ENCODE measurements at regions not wholly inside any gene's neighbourhood (a gene's known extent, or its start where the extent isn't known, plus 50 kb on each side); places are given as distances from the start of the nearest gene placed in this dataset.

DNA sequence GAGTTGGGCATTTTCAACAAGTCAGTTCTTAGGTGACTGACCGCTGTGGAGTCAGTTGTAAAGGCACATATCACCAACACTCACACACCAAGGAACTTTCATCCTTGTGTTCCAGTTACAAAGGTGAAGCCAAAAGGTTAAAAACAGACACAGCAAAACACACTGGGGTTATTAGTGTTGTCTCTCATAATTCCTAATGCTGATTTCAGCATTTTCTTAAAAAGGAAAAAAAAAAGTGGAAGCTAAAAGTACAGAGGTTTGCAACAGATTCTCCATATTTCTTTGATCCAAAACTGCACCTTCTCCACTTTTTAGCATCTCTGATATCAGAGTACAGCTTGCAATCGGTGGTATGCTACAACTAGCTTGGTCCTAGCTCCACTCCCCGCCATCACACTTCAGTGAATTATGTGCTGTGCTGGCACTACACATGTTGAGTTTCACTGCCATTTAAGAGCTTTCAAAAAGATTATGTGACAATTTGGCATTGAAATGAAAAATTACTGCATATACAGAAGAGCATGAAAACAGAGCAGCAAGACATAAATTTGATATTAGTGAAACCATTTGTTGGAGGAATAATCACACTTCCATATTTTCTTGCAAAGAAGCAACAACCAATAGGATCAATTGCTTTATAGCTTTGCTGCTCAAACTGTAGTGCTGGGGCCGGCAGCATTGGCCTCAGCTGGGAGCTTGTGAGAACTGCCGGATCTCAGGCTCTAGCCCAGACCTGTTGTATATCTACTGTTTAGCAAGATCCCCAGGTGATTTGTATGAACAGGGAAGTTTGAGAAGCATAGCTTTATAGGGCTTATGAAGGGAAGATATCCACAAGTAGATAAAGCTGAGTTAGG, 62.3 kb upstream of the DAPL1 start:
- no peak for DNase-seq

DNA sequence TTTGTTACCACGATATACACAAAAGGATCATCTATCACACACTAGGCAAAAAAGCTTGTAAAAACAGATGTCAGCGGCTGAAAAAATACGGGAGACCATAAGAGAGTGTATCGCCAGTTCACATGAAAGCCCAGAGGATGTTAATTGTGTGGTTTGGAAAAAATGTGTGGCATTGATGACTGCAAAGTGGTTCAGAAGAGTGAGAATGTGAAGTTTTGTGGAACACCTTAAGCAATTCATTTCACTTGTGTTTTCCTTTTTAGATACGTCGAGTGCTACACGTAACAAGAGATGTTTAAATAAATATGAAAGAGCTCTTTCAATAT, 61.7 kb upstream of the DAPL1 start:
- DNase-seq = no peak

DNA sequence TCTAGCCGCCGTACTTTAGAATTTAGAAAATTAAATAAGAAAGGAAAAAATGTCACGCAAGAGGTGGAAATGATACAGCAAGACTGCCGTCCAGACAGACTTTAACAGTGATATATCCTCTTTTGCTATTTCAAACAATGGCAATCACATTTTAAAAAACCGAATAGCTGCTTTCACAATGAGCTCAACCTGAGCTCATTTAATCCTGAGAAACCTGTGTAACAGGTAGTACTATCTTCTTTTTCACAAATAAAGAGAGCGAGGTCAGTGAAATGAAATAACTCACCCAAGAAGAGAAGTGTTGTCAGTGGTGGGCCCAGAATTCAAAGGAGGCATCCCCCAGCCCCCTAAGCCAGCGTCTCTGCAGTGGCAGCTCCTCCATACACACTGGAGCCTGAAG, 60.7 kb upstream of the DAPL1 start:
- no peak for DNase-seq

DNA sequence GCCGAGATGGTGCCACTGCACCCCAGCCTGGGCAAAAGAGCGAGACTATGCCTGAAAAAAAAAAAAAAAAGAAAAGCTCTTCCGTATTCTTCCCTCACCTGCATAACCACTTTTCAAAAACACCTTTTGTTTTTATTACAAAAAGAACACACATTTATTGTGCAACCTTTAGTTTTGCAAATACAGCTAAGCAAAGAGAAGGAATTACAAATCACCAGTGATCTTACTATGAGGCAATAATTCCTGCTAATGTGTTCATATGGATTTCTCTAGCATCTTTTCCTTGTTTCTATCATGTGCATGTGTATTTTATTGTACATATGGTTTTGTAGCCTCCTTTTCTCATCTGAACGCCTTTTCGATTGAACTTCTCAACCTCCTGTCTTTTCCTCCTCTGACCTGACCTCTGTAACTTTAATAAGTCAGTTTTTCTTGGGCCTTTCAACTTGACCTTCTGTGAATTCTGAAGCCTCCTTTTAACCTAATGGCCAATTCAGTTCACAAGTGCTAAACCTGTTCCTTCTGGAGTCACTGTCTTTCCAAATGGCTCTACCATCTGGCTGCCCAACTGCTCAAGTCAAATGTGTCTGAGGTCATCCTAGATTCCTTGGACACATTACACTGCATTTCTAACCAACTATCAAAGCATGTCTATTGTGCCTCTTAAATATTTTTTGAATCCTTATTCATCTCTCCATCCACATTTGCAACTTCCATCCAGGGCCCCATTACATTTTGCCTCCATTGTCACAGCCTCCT, 59.1 kb upstream of the DAPL1 start:
- no peak for DNase-seq

DNA sequence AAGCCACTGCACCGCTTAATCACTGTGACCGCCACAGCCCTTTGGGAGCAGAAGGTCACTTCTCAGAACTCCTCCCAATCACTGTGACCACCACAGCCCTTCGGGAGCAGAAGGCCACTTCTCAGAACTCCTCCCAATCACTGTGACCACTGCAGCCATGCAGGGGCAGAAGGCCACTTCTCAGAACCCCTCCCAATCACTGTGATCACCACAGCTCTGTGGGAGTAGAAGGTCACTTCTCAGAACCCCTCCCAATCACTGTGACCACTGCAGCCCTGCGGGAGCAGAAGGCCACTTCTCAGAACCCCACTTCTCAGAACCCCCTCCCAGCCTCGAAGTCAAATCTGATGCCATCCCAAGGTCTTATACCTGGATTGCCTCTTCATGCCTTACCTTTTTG, 56.8 kb upstream of the DAPL1 start:
- no peak for DNase-seq

DNA sequence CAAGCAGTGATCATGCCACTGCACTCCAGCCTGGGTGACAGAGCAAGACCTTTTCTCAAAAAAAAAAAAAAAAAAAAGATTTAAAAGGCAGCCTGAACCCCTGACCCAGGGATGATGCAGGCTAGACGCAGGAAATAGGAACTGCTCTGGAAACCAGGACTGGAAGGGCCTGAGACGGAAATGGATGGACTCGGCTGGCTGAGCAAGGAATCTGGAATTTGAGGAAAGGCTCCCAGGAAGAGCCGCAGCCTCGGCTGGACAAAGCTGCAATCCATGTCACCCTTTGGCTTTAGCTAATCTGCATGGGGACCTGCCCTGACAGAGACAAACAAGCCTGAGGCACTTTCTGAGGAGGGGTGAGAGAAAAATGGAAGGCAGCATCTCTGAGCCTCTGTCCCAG, 55.0 kb upstream of the DAPL1 start:
- DNase-seq = no peak

DNA sequence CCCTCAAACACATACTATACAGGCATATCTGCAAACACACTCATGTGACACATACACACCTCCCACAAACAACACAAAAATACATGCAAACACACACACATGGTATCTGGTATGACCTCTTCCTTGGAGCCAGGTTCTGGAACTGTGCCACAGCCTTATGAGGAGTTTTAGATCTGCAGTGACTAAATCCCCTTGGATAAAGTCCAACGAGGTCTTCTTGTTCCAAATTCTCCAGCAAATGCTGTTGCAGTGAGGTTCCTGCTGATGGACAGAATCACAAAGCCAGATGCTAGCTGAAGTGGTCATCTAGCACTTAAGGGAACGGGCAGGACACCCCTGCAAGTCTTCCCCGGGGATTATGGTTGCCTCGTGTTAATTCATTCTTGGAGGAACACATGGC, 54.5 kb upstream of the DAPL1 start:
- DNase-seq = no peak

DNA sequence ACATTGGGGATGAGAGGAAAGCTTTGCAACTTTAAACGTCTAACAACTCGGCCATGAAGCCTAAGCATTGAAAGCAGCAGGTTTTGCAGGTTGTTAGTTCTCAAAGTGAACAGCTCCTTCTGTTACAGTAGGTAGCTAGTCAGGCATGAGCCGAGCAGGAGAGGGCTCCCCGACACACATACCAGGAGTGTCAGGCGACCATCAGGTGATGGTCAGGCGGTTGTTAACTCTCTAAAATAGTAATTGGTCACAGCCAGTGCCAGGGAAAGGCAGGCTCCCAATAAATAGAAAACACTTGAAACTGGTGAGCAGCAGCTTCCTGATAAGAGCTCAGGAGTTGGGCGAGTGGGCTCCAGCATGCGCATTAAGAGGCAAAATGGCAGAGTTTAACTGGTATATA, 53.5 kb upstream of the DAPL1 start:
- no peak for DNase-seq

DNA sequence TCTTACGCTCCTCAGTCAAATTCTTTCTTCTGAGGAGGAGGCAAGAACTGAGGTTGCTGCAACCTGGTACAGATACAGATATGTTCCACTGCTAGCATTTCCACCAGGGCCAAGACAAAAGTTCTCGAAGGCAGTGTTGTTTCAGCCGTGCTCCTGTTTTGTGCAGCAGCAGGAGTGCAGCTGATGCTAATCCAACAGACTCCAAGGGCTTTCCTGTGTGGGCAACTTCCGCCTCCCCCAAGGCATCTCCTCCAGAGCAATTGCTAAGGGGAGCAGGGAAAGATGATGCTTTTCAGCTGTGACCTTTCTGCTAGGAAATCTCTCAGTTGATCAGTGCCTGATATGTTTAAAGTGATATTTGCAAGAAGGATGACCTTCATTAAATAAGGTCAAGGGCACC, 52.6 kb upstream of the DAPL1 start:
- DNase-seq = no peak

DNA sequence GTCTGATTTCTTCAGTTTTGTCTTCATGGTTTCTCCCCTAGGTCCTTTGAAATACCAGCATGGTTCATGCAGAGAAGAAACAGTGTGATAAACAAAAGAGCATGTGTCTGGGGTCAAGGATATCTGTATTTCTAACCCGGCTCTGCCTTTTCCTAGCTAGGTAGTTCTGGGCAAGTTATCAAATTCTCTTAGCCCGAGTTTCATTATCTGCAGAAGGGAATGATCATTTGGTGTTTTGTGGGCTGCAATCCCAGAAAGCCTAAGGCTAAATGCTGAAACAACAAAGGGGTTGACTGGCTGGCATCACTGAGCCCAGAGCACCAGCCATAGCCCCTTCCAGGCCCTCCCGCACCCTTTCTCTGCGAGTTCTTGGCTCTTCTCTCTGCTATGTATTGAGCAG, 51.7 kb upstream of the DAPL1 start:
- DNase-seq = no peak

DNA sequence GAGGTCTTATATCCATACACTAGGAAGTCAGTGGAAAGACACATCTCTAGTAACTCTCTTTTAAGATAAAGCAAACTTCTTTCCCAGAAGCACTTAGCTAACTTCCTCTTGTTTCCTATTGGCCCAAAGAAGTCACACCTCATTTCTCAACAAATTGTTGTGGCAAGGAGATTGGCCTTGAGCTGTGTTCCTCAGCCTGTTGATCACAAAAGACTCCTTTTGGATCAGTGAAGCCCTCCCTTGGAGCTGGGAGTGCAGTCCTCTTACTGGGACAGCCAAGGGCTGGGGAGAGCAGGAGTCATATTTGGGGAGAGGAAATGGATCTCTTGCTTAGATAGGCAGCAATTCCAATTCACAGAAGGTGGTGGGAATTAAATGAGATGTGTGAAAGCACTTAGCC, 51.2 kb upstream of the DAPL1 start:
- no peak for DNase-seq

DNA sequence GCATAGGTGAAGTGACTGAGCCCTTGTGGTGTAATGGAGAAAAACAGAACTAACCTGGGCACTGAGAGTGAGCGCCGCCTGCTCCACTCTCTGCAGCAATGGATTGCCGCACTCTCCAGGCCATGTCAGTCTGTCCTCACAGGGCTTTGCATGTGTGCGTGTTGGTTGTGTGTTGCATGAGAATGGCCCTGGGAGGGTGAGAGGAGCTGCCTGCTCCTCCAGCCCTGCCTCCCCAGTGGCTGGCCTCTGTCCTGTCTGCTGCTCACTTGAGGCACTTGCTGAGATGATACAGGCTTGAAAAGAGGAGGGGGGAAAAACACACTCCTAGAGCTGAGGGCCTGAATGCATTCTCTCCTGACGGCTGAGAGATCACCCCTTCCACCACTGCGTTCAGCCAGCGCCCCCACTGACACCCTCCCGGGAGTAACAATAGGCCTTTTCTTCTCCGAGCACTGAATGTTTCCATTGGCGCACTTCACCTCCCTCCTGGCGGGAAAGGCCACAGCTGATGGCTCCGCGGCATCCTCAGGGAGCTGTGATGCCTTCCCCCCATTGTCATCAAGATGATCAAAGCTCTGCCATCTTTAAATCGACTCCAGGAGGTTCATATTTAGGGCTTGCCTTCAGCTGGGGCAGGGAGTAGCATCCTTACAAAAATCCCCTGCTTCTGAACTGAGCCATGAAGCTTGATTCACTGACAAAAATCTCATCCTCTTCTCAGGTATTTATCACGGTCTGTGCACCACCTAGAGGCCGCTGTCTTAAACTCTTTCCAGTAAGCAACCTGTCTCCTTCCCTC, 49.9 kb upstream of the DAPL1 start:
- DNase-seq = peak in 46 of 58 donors; percentile 17 to 84 (median 58)

All from anterior cingulate cortex (tissue), 58 donors.